ENCODE measurements at regions not wholly inside any gene's neighbourhood (a gene's known extent, or its start where the extent isn't known, plus 50 kb on each side); places are given as distances from the start of the nearest gene placed in this dataset.

DNA sequence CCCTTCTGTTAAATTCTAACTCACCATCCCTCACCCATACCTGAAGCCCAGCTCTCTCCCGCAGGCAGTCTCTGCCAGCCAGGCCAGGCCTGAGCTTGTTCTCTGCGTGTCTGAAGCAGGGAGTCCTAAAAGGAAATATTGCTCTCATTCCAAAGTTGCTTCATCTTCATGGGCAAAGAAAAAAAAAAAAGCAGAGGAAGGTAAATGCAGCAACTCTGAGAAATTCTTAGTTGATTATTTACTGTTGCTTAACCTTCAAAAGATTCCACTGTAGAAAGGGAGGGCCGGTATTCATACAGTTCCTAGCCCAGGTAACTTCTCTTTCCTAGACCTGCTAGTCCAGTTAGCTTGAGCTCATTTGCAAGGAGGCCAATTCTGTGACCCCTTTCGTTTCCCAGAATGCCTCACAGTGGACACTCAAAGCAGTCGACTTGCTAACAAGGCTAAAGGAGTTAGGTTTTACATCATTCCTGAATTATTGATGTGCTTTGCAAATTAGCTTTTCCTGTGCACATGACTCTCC is 193.5 kb upstream of the EEA1 start:
- TF ChIP-seq, protein P1, sequence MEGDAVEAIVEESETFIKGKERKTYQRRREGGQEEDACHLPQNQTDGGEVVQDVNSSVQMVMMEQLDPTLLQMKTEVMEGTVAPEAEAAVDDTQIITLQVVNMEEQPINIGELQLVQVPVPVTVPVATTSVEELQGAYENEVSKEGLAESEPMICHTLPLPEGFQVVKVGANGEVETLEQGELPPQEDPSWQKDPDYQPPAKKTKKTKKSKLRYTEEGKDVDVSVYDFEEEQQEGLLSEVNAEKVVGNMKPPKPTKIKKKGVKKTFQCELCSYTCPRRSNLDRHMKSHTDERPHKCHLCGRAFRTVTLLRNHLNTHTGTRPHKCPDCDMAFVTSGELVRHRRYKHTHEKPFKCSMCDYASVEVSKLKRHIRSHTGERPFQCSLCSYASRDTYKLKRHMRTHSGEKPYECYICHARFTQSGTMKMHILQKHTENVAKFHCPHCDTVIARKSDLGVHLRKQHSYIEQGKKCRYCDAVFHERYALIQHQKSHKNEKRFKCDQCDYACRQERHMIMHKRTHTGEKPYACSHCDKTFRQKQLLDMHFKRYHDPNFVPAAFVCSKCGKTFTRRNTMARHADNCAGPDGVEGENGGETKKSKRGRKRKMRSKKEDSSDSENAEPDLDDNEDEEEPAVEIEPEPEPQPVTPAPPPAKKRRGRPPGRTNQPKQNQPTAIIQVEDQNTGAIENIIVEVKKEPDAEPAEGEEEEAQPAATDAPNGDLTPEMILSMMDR (IDR thresholded peaks at IDR 0.05; ENCODE audit: low read depth, low read length, poor library complexity, severe bottlenecking), result no peak
- TF ChIP-seq EZH2phosphoT487 (IDR thresholded peaks at IDR 0.05; ENCODE audit: borderline replicate concordance, low read length), result no peak

All from DOHH2 (cell line).